Epithelial cell of esophagus (primary cell): ENCODE measurements at regions not wholly inside any gene's neighbourhood (a gene's known extent, or its start where the extent isn't known, plus 50 kb on each side); places are given as distances from the start of the nearest gene placed in this dataset.

ENCODE experiments used
- DNase-seq: peaks from one replicate; pipeline ENCODE4 v3.0.0; 2010; ENCODE audit warnings: low read depth
- H3K4me3 ChIP-seq: 2 replicates; pipeline ENCODE4 v1.5.1; 2011; ENCODE audit warnings: mild to moderate bottlenecking, low read length, control low read depth
- TF ChIP-seq, protein P1 (sequence below): IDR thresholded peaks from 2 replicates; pipeline ENCODE4 v1.5.1; 2011; ENCODE audit warnings: low read depth, mild to moderate bottlenecking, low read length, control low read depth, inconsistent platforms; ENCODE audit not compliant: insufficient read depth; ENCODE audit errors: missing control alignments

DNA sequence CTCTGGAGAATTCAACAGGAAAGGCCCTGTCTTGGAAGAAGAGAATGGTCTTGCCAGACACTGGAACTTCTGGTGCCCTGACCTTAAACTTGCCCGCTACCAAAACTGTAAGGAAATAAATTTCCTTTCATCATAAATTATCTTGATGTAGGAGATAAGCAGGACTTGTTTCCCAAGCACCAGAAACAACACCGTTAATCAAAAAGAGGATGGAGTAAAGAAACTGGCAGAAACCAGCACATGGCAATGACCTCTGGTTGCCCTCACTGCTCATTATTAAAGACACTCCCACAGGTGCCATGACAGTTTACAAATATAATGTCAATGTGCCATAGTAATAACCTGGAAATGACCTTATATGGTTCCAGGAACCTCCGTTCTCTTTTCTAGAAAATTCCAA, 426.1 kb downstream of the EDEM1 start:
- DNase-seq: no peak
- H3K4me3 ChIP-seq: no peak overlapping the region
- TF ChIP-seq, protein P1, sequence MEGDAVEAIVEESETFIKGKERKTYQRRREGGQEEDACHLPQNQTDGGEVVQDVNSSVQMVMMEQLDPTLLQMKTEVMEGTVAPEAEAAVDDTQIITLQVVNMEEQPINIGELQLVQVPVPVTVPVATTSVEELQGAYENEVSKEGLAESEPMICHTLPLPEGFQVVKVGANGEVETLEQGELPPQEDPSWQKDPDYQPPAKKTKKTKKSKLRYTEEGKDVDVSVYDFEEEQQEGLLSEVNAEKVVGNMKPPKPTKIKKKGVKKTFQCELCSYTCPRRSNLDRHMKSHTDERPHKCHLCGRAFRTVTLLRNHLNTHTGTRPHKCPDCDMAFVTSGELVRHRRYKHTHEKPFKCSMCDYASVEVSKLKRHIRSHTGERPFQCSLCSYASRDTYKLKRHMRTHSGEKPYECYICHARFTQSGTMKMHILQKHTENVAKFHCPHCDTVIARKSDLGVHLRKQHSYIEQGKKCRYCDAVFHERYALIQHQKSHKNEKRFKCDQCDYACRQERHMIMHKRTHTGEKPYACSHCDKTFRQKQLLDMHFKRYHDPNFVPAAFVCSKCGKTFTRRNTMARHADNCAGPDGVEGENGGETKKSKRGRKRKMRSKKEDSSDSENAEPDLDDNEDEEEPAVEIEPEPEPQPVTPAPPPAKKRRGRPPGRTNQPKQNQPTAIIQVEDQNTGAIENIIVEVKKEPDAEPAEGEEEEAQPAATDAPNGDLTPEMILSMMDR: no peak

- TF ChIP-seq, protein P1: no peak
- H3K4me3 ChIP-seq: no peak overlapping the region
- DNase-seq: no peak
Observed at GRCh38 chr3:5616873-5617272, 429.4 kb downstream of the EDEM1 start.

GRCh38 chr3:5618170-5618569, 430.7 kb downstream of the EDEM1 start:
- TF ChIP-seq, protein P1: no peak
- DNase-seq: no peak
- no peak overlapping the region for H3K4me3 ChIP-seq

DNA sequence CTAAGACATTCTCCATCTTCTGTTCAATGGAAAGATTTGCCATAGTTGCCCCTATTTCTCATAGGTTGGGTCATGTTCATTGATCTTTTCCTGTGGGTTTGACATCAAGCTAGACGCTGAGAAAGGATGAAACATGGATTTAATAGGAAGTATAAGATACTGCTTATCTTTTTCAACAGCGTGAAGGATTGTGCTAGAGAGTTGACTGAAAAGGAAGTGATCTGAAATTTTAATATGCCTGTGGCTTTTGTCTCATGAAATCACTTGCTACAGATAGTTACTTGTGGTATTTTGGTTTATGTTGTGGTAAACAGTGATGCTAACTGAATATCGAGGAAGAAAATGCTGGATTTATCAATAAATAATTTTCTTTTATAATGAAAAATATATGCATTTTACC, 442.9 kb downstream of the EDEM1 start:
- TF ChIP-seq, protein P1: no peak
- no peak overlapping the region for H3K4me3 ChIP-seq
- DNase-seq: no peak

DNA sequence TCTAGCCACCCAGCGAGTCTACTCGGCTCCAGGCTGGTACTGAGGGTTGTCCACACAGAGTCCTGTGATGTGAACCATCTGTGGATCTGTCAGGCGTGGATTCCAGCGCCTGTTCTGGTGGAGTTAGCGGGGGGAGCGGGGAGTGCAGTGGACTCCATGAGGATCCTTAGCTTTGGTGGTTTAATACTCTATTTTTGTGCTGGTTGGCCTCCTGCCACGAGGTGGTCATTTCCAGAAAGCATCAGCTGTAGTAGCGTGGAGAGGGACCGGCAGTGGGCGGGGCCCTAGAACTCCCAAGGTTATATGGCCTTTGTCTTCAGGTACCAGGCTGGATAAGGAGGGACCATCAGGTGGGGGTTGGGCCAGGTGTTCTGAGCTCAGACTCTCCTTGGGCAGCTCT, 446.5 kb downstream of the EDEM1 start:
- no peak overlapping the region for H3K4me3 ChIP-seq
- no peak for DNase-seq
- TF ChIP-seq, protein P1: no peak

DNA sequence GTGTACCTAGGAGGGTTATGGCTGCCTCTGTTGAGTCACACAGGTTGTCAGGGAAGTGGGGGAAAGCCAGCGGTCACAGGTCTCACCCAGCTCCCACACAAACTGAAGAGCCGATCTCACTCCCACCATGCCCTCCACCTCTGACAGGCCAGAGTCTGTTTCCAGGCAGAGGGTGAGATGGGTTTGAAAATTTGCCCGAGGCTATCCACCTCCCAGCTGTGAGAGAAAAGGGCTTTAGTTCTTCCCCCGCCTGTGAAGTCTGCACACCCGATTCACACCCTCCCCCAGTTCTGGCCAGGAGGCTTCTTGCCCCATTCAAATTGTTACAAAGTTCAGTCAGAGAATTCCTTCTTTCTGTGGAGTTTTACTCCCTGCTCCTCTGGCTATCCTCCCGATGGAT, 446.9 kb downstream of the EDEM1 start:
- no peak for DNase-seq
- TF ChIP-seq, protein P1: no peak
- H3K4me3 ChIP-seq: no peak overlapping the region

DNA sequence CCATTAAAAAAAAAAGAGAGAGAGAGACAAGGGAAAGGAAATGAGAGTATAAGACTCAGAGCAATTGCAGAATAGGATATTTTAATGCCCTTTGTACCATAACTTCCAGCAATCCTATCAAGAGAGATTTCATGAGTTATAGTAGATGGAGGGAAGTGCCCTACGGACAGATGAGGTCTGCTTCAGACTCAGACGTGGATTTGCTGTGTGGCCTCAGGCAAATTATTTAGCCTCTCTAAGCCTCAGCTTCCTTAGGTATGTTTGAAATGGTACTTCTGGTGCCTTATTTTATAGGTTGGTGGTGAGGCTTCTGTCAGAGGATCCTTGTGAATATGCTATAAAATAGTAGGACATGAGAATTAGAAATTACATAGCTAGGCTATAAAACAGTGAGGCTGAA, 448.2 kb downstream of the EDEM1 start:
- TF ChIP-seq, protein P1: no peak
- no peak for DNase-seq
- no peak overlapping the region for H3K4me3 ChIP-seq
